MV-4-11 (cell line): ENCODE measurements at regions not wholly inside any gene's neighbourhood (a gene's known extent, or its start where the extent isn't known, plus 50 kb on each side); places are given as distances from the start of the nearest gene placed in this dataset.

Experiments used
- DNase-seq: peaks from one replicate; lab custom pipeline; 2025; lab: John Stamatoyannopoulos, UW

- DNase-seq = no peak
Observed at GRCh38 chr18:10314066-10314465, 140.4 kb upstream of the APCDD1 start.

- peak; percentile 32 for DNase-seq
Observed at GRCh38 chr18:10315522-10315921, 138.9 kb upstream of the APCDD1 start.

GRCh38 chr18:10316778-10317177 is 137.7 kb upstream of the APCDD1 start:
- no peak for DNase-seq

GRCh38 chr18:10317864-10318690 is 136.4 kb upstream of the APCDD1 start:
- no peak for DNase-seq

DNA sequence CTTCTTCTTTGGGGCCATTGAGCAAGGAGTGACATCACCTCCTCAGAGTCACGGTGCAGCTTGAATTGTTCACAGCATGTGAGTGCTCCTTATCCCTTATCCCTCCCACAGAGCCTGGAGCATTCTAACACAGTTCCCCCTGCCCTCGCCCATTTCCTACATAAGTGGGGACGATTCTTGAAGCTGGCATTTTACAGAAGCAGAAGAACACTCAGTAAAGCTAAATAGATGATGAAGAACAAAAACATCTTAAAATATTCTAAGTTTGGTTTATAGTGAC is 135.8 kb upstream of the APCDD1 start:
- DNase-seq = no peak

GRCh38 chr18:10319026-10319425 is 135.4 kb upstream of the APCDD1 start:
- no peak for DNase-seq

DNA sequence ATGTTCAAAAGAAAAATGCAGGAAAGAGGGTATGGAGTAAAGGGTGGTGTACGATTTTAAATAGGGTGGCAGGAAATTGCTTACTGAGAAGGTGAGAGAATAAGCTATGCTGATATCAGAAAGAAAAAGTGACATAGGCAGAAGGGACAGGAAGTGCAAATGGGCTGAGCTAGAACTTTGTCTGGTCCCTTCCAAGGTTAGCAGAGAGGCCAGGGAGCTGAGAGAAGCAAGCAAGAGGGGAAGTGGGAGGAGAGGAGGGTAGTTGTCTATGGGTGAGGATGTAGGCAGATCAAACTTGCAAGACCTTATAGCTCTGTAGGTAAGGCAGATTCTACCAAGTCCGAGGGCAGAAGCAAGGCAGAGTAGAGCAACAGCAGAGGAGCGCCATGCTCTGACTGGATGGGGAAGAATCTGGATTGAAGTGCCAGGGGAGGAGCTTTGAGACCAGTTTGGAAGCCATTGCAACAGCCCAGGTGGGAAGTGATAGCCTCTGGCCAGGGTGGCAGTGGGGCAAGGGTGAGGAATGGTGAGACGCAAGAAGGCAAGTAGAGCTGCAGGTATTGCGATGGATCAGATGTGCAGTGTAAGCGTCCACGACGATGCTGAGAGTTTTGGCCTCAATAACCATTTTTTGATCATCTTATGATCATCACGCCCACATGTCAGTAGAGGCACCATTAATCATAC is 134.4 kb upstream of the APCDD1 start:
- no peak for DNase-seq

DNA sequence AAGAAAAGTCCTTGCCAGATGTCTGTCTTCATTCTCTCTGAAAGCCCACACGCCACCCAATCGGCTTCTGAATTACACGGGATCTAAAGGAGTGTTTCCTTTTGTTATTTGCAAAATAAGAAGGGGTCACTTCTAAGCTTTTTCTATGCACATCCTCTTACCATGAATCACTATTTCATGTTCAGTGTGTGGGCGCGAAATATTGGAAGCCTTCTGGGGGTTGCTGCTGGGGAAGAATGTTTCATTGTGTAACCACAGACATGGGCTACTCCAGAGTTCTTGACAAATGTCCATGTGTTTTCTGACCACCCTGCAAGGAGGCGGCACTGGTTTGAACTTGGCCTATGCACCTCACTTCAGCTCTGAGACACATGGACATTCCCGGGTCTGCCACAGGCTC is 133.6 kb upstream of the APCDD1 start:
- no peak for DNase-seq

GRCh38 chr18:10321576-10321975 is 132.9 kb upstream of the APCDD1 start:
- no peak for DNase-seq

- DNase-seq = no peak
Observed at GRCh38 chr18:10322004-10322403, 132.4 kb upstream of the APCDD1 start.

DNA sequence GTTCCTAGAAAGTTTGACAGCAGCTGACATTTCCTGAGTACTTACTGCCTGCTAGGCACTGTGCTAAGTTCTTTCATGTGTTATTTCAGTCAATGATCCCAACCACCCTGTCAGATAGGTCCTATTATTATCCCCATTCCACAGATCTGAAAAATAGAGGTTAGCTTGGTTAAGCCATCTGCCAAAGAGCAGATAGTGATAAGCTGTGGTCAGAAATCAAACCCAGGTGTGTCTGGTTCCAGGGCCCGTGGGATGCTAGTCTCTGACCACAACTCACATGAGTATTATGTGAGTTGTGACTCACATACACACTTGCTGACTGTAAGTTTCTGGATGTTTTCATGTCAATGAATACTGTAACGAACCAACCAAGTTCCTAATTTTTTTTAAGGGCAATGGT is 132.0 kb upstream of the APCDD1 start:
- no peak for DNase-seq

GRCh38 chr18:10329101-10329500 is 125.3 kb upstream of the APCDD1 start:
- no peak for DNase-seq

DNA sequence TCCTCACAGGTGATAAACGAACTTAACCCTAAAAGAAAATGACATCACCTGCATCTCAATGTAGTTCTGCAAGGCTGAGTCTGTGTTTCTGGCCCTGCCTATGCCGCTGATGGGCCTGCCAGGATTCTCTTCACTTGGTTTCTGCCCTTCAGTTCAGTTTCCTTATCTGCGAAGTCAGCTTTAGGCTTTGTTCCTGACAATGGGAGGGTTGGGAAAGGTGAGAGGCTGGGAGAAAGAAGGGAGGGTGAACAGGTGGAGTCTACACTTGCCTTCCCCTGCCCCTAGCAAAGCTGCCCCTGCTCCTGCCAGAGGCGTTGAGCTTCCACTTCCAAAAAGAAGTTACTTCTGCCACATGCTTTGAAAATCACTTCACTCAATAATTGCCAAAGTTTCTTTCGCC is 124.0 kb upstream of the APCDD1 start:
- DNase-seq = no peak

DNA sequence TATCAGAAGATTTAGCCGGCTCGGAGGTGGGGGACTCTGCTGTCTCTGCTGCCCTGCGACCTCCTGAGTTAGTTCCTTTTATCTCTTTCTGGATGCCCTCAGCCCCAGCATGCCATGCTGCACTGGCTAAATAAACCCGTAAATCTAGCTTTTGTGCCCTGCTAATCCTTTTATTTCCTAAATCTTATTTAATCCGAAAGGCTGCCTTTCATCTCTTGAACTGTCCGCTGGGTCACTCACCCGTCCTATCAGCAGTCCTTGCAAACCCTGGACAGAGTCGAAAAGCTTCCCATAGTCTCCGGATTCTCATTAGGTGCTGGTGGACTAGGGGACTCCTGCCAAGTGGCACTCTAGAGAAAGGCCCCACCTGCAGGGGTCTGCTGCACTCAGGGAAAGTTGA is 122.0 kb upstream of the APCDD1 start:
- DNase-seq = no peak

DNA sequence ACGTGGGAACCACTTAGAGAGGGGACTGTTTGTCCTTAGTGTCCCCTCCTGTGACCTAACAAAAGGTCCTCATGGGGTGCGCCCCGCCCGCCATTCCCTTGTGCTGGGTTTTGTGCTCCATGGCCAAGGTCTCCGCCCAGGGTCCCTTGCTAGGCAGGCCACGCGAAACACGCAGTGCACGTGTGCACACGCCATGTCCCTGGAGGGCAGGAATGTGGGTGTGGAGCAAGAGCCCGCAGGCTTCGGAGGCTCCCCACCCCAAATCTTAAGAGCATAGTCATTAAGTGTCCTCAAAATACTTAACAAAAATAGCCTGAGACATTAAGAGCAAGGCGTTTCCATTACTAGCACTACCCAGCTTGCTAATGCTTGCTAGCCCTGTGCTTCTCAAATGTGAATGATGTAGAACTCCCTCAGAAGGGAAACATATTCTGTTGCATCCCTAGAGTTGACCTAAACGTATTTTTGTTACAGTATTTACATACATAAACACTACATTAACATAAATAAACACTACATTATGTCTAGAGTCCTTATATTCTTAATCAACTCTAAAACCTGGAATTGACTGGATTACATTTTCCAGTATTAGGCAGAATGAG is 117.6 kb upstream of the APCDD1 start:
- no peak for DNase-seq

- no peak for DNase-seq
Observed at GRCh38 chr18:10340821-10341220, 113.6 kb upstream of the APCDD1 start.

GRCh38 chr18:10343778-10344177 is 110.7 kb upstream of the APCDD1 start:
- no peak for DNase-seq

DNA sequence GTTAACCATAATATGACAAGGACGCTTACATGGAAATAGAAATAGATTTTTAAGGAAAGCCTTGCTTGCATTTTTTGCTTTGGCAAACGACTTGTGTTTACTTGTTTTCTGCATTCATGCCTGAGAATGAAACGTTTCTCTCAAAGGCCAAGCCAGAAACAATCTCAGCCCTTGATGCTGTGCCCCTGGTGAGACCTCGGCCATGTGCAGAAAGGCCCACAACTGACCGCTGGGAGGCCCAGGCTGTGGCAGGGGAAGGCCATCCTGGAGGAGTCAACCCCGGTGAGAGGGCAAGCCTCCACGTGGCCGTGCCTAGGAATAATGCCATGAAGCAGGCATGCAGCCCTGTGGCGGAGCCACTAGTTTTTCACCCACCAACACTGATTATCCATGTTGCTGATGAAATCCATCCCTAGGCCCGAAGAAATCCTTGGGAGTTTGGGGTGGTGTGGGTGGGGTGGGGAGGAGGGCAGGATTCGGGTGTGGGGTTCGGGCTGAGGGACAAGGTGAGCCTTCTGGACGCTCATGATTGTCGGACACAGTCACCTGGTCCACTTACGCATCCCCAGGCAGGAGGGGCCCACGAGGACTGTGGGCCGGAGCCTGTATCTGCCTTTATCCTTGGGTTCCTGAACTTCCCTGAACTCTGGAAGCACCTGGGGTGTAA is 107.6 kb upstream of the APCDD1 start:
- no peak for DNase-seq

GRCh38 chr18:10349561-10349960 is 104.9 kb upstream of the APCDD1 start:
- no peak for DNase-seq

GRCh38 chr18:10350661-10351060 is 103.8 kb upstream of the APCDD1 start:
- DNase-seq = no peak

GRCh38 chr18:10351219-10351818 is 103.1 kb upstream of the APCDD1 start:
- no peak for DNase-seq

DNA sequence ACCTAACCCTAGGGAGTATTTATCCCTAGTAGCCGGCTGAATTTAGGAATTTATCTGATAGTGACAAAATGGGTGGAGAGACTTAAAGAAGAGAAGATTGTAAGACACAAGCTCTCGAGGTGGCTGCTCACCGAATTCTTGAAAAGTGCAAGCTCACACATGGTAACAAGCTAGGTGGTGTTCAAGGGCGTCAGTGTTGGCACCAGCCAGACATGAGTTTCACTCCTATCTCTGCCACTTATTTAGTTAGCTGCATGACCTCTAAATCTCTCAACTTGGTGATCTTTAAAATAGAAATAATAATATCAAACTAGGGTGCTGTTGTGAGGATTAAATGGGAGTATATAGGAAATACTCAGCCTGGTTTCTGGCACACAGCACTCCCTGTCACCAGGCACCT is 102.6 kb upstream of the APCDD1 start:
- DNase-seq = no peak

- no peak for DNase-seq
Observed at GRCh38 chr18:10352671-10353070, 101.8 kb upstream of the APCDD1 start.
